Fibroblast of the aortic adventitia (primary cell): ENCODE measurements at regions not wholly inside any gene's neighbourhood (a gene's known extent, or its start where the extent isn't known, plus 50 kb on each side); places are given as distances from the start of the nearest gene placed in this dataset.
"Not testable (repeated sequence)": the region's sequence is repeated elsewhere in the genome, so short reads cannot be mapped to it uniquely, and the experiment has no call there.

ENCODE experiments used
- DNase-seq: peaks from one replicate; pipeline ENCODE4 v3.0.0-alpha.2; 2010; ENCODE audit warnings: low read depth
- H3K4me3 ChIP-seq: 2 replicates; pipeline ENCODE4 v1.5.1; 2011; ENCODE audit warnings: low read depth, mild to moderate bottlenecking, control low read depth, low read length, moderate library complexity
- TF ChIP-seq, protein P1 (sequence below): IDR thresholded peaks from 2 replicates; pipeline ENCODE4 v1.5.1; 2011; ENCODE audit warnings: mild to moderate bottlenecking, low read length, control low read depth, inconsistent platforms; ENCODE audit not compliant: insufficient read depth

DNA sequence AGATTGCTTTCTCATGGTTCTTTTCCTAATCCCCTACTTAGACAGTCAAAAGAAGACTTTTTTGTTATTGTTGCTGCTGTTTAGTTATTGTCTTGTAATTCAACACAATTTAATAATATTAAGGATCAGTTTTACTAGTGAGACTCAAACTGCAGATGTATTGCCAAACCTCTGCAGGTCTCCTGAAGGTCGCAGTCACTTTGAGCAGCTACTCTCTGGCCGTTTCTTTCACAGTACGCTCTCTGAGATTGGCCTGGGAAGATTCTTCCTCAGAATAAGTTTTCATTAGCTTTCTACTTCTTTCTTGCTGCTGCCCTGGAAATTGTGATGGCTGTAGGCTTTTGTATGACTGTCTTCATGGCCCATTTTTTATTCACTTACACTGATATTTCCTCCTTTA is 930.8 kb downstream of the QKI start:
- no peak for DNase-seq
- TF ChIP-seq, protein P1, sequence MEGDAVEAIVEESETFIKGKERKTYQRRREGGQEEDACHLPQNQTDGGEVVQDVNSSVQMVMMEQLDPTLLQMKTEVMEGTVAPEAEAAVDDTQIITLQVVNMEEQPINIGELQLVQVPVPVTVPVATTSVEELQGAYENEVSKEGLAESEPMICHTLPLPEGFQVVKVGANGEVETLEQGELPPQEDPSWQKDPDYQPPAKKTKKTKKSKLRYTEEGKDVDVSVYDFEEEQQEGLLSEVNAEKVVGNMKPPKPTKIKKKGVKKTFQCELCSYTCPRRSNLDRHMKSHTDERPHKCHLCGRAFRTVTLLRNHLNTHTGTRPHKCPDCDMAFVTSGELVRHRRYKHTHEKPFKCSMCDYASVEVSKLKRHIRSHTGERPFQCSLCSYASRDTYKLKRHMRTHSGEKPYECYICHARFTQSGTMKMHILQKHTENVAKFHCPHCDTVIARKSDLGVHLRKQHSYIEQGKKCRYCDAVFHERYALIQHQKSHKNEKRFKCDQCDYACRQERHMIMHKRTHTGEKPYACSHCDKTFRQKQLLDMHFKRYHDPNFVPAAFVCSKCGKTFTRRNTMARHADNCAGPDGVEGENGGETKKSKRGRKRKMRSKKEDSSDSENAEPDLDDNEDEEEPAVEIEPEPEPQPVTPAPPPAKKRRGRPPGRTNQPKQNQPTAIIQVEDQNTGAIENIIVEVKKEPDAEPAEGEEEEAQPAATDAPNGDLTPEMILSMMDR = no peak
- H3K4me3 ChIP-seq = no peak overlapping the region

DNA sequence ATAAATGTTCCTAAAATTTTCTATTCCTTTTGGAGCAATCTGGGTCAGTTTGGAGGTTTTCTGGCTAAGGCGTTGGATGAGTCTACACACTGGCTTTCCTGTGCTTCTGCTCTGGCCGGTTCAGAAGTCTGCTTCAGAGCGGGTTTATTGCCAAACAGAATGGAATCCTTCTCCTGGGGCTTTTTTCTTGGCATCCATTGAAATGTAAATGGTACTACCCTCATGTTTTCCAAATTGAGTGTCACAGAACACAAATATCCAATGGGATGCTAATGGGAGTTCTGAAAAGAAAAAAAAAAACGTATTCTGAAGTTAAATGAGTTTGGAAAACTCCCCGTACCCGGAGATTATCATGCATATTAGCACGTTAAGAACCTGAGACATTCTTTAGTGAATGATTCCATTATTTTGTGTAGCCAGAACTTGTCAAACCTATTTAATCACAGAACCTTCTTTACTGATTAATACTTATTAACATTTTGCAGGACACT is 930.3 kb downstream of the QKI start:
- H3K4me3 ChIP-seq = no peak overlapping the region
- DNase-seq = peak; percentile 57
- TF ChIP-seq, protein P1 = no peak

DNA sequence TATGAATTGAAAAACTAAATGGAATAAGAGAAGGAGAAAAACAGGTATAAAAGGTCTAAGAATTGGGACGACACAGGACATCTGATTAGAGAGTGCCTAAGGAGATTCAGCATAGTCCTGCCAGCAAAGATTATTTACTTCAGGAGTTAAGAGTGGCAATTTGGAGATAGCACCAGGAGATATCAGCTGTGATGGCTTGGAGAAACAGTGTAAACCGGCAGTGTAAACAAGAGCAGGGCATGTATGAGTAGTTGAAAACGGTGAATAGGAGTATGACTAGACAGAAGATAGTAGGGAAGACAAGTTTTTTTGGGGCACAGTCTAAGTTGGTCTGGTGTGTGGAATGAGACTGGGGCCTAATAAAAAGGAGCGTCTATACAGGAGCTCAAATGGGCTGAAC is 924.9 kb downstream of the QKI start:
- not testable (repeated sequence) for DNase-seq, H3K4me3 ChIP-seq

DNA sequence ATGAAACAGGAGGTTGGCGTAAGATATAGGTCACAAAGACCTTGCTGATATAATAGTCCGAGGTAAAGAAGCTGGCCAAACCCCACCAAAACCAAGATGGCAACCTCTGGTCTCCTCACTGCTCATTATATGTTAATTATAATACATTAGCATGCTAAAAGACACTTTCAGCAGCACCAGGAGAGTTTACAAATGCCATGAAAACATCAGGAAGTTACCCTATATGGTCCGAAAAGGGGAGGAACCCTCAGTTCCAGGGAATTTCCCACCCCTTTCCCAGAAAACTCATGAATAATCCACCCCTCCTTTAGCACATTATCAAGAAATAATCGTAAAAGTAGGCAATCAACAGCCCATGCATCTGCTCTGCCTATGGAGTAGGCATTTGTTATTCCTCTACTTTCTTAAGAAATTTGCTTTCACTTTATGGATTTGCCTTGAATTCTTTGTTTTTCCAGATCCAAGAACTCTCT is 923.4 kb downstream of the QKI start:
- no peak for DNase-seq
- H3K4me3 ChIP-seq = no peak overlapping the region
- TF ChIP-seq, protein P1 = no peak

DNA sequence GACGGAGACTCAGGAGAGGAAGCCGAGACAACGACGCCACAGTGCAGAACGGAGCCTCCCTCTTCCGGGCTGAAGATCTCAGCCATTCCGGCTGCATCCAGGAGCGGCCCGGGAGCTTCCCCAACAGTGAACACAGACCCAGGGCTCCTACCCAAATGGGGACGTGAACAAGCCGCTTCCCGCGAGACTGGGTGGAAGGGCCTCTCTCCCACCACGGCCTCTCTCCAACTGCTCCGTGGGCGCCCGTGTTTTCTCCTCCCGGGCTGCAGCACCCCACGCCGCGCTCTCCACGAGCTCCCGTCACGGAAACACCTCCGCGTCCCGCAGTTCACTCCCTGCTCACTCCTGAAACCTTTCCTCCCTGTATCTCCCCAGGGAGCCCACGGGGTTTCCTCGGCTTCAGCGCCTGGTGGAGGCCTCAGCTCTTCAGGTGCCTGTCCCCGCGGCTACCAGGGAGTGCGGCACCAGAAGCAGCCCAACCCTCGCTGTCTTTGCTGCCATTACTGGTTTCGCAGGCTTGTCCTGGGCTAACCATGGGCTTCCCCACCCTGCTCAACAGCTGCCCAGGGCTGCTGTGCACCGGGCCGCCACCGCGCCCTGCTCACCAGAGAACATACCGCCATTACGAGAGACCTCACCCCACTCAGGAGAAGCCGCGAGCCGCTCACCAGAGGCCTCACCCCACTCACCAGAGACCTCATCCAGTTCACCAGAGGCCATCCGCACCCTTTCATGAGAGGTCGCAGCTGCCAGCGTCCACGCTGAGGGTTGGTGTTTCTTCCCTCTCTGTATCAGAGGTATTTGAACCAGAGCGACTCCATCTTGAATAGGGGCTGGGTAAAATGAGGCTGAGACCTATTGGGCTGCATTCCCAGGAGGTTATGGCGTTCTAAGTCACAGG is 922.8 kb downstream of the QKI start:
- no peak overlapping the region for H3K4me3 ChIP-seq
- TF ChIP-seq, protein P1 = no peak
- DNase-seq = no peak

DNA sequence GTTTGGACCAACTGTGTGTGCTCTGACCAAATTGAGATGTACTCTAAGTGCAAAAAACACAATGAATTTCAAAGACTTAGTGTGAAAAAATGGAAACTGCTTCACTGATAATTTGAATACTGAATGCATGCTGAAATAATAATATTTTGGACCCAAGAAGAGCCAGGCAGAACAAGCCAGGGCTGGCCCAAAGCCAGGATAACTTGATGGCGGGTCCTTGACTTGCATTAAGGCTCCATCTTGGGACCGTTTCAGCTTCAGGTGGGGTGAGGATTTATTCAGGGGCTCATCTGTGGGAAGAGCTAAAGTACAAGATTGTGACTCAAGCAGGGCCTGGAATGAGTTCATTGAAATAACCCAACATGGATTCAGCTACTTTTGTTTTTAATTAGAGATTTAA is 921.9 kb downstream of the QKI start:
- no peak for DNase-seq
- TF ChIP-seq, protein P1 = no peak

DNA sequence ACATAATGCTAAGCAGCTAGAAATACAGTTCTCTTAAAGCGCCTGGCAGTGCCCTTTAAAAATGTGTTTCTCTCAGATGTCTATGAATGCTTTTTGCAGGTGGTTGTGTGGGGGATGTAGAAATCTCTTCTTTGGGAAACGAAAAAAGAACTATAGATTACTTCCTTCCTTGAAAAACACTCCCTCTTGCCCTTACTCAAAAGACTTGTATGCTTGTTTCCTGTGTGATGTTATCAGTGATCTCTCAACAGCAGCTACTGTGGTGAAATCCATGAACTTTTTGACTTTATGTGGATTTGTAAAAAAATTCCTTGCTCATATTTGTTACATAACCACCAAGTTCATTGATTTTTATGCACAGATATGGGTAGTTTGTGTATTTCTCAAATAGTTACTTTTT is 916.5 kb downstream of the QKI start:
- TF ChIP-seq, protein P1 = no peak
- H3K4me3 ChIP-seq = no peak overlapping the region
- no peak for DNase-seq

More for the DNA sequence above, 921.9 kb downstream of the QKI start:
- no peak overlapping the region for H3K4me3 ChIP-seq
